22Rv1 (cell line): ENCODE measurements at regions not wholly inside any gene's neighbourhood (a gene's known extent, or its start where the extent isn't known, plus 50 kb on each side); places are given as distances from the start of the nearest gene placed in this dataset.

Experiments
- H3K27ac ChIP-seq: fragments of 450-650 bp; 2 replicates; pipeline ENCODE4 v1.5.1; 2017
- CTCF ChIP-seq: fragments of 450-650 bp; IDR thresholded peaks from 2 replicates; pipeline ENCODE4 v1.5.1; 2017; ENCODE audit warnings: mild to moderate bottlenecking
- ZFX ChIP-seq: fragments of 450-650 bp; IDR thresholded peaks from 2 replicates; pipeline ENCODE4 v1.6.1; 2017; ENCODE audit warnings: antibody characterized with exemption, borderline replicate concordance

- H3K27ac ChIP-seq = no peak overlapping the region
- TF ChIP-seq CTCF (no peak), ZFX (no peak)
Observed at GRCh38 chr2:107405261-107405660, 421.4 kb upstream of the RGPD4 start.

- TF ChIP-seq CTCF (no peak), ZFX (no peak)
- H3K27ac ChIP-seq = no peak overlapping the region
Observed at GRCh38 chr2:107407017-107407416, 419.7 kb upstream of the RGPD4 start.

DNA sequence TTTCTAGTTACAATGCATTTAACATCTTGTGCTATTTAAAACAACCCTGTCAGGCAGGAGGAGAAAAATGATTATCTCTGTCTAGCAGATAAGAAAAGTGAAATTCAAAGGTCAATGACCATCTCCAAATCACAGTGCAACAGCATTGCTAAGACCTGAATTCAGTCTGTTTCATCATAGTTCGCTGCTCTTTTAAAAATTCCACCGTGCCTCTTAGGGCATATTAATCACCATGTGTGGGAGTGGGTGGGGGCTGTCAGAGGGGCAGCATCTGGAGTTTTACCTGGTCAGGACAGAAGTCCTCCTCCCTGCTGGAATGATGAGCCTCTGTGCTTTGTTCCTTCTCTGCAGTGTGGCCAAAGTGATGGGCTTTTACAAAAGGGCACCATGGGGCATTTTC is 418.7 kb upstream of the RGPD4 start:
- TF ChIP-seq CTCF = no peak
- TF ChIP-seq ZFX = no peak
- H3K27ac ChIP-seq = no peak overlapping the region

DNA sequence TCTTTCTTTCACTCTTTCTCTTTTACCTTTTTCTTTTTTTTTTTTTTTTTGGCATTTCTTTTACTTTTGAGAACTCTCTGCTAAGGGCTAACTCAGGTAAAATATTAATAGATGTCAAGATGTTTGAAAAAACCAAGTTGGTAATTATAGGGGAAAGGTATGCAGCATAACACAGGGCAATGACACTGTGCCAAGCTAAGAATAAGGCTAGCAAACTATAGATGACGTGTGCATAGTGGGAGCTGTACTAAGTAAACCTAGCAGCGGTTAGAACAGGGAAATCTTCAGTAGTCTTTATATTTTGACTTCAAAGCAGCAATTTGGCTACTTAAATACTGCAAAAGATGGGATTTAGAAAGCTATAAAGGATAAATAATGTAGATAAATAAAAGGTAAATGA is 415.4 kb upstream of the RGPD4 start:
- TF ChIP-seq CTCF (no peak), ZFX (no peak)
- no peak overlapping the region for H3K27ac ChIP-seq

DNA sequence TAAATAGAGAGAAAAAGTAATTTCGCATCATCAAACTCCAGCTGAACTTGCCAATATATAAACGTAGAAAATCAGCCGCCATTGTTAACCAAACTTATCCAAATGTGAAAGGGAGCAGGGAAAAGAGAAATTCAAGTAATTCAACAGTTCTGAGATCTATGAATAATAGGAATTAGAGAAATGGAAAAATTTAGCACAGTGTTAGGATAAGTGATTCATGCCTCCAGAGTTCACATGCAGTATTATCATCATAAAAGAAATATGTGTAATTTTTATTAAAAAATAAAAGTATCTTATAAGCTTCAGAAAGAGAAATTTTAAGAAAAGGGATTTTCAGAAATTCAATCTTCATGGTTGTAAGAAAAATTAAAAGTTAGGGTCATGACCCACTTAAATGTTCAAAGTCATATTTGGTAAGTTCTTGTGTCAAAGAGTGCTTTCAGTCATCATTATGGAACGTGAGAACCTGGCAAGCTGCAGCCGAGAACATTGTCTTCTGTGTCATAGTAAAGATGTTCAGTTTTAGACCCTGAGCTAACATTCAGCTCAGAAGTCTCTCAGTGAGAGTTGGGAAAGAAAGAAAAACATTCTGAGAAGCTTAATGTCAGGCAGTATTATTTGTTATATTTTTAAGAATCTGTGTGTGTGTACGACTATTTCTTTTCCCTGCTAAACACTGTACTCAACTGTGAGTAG is 414.3 kb upstream of the RGPD4 start:
- TF ChIP-seq ZFX = no peak
- TF ChIP-seq CTCF = no peak
- H3K27ac ChIP-seq = no peak overlapping the region

GRCh38 chr2:107412981-107413380 is 413.7 kb upstream of the RGPD4 start:
- TF ChIP-seq CTCF (no peak), ZFX (no peak)
- H3K27ac ChIP-seq = no peak overlapping the region

- H3K27ac ChIP-seq = no peak overlapping the region
- no peak for TF ChIP-seq CTCF
- no peak for TF ChIP-seq ZFX
Observed at GRCh38 chr2:107414376-107414775, 412.3 kb upstream of the RGPD4 start.
